NCI-H510A (cell line): ENCODE measurements at regions not wholly inside any gene's neighbourhood (a gene's known extent, or its start where the extent isn't known, plus 50 kb on each side); places are given as distances from the start of the nearest gene placed in this dataset.

Experiments
- DNase-seq: peaks from one replicate; lab custom pipeline; 2025; lab: John Stamatoyannopoulos, UW

GRCh38 chr12:67370979-67371378 is 101.8 kb downstream of the CAND1 start:
- no peak for DNase-seq

- DNase-seq: no peak
Observed at GRCh38 chr12:67377021-67377420, 107.9 kb downstream of the CAND1 start.

- DNase-seq: no peak
Observed at GRCh38 chr12:67377541-67377940, 108.4 kb downstream of the CAND1 start.

GRCh38 chr12:67382241-67382871 is 113.2 kb downstream of the CAND1 start:
- no peak for DNase-seq

- DNase-seq: no peak
Observed at GRCh38 chr12:67386869-67387565, 117.9 kb downstream of the CAND1 start.

- DNase-seq: no peak
Observed at GRCh38 chr12:67388331-67389138, 119.4 kb downstream of the CAND1 start.

- no peak for DNase-seq
Observed at GRCh38 chr12:67390273-67390672, 121.1 kb downstream of the CAND1 start.

- no peak for DNase-seq
Observed at GRCh38 chr12:67391034-67391433, 121.9 kb downstream of the CAND1 start.

- no peak for DNase-seq
Observed at GRCh38 chr12:67391656-67392055, 122.5 kb downstream of the CAND1 start.

- no peak for DNase-seq
Observed at GRCh38 chr12:67394550-67394949, 125.4 kb downstream of the CAND1 start.

GRCh38 chr12:67400742-67401141 is 131.6 kb downstream of the CAND1 start:
- no peak for DNase-seq

- no peak for DNase-seq
Observed at GRCh38 chr12:67410246-67410645, 141.1 kb downstream of the CAND1 start.

GRCh38 chr12:67410667-67411067 is 141.5 kb downstream of the CAND1 start:
- DNase-seq: no peak

GRCh38 chr12:67411562-67411961 is 142.4 kb downstream of the CAND1 start:
- no peak for DNase-seq

GRCh38 chr12:67413577-67413976 is 144.4 kb downstream of the CAND1 start:
- DNase-seq: no peak

- DNase-seq: no peak
Observed at GRCh38 chr12:67414011-67414715, 145.0 kb downstream of the CAND1 start.

- DNase-seq: no peak
Observed at GRCh38 chr12:67415473-67415872, 146.3 kb downstream of the CAND1 start.

- no peak for DNase-seq
Observed at GRCh38 chr12:67419810-67420209, 150.7 kb downstream of the CAND1 start.

GRCh38 chr12:67420506-67420905 is 151.3 kb downstream of the CAND1 start:
- no peak for DNase-seq

GRCh38 chr12:67422081-67422480 is 152.9 kb downstream of the CAND1 start:
- no peak for DNase-seq

- DNase-seq: no peak
Observed at GRCh38 chr12:67424784-67425183, 155.6 kb downstream of the CAND1 start.

GRCh38 chr12:67425394-67425793 is 156.2 kb downstream of the CAND1 start:
- no peak for DNase-seq
